GM12878 (cell line): ENCODE measurements at regions not wholly inside any gene's neighbourhood (a gene's known extent, or its start where the extent isn't known, plus 50 kb on each side); places are given as distances from the start of the nearest gene placed in this dataset.

Experiments
- ATAC-seq: fragments of 200-7000 bp; cut with Tn5 transposase; 3 replicates; pipeline ENCODE4 v1.9.1; 2020; ENCODE audit warnings: mild to moderate bottlenecking, moderate library complexity
- BruUV-seq: library from RNA; stranded (reverse); fragments of 400-500 nt; replicated peaks from 2 replicates; lab custom pipeline; 2021; lab: Mats Ljungman, UMichigan
- CTCF ChIA-PET: fragments of 300-600 bp; sonication (Branson Sonifier 250); formaldehyde crosslinking; extraction: SDS; loops from one replicate; lab custom pipeline; 2021; ENCODE audit warnings: inconsistent platforms; lab: Yijun Ruan, JAX
- POLR2A ChIA-PET: fragments of 350-600 bp; formaldehyde crosslinking; extraction: SDS; loops from one replicate; lab custom pipeline; 2021; ENCODE audit warnings: inconsistent platforms; lab: Charles Lee
- RAD21 ChIA-PET: fragments of 300-600 bp; sonication (Branson Sonifier 250); formaldehyde crosslinking; loops from one replicate; lab custom pipeline; 2023; ENCODE audit warnings: antibody characterized with exemption; ENCODE audit not compliant: unreplicated experiment; lab: Charles Lee
- SMC1A ChIA-PET: fragments of 300-600 bp; sonication (Branson Sonifier 250); formaldehyde crosslinking; loops from one replicate; lab custom pipeline; 2023; ENCODE audit not compliant: unreplicated experiment, uncharacterized antibody; lab: Charles Lee
- DNase-seq: peaks from one replicate; pipeline ENCODE4 v3.0.0-alpha.2; 2011; ENCODE audit warnings: low read depth, low spot score
- FAIRE-seq: peaks from 3 replicates; lab custom pipeline; 2011; peaks lifted over from hg19 to GRCh38; lab: Jason Lieb, UNC
- H2AFZ ChIP-seq: 2 replicates; pipeline ENCODE4 v1.6.0; 2011; ENCODE audit warnings: low read depth, low read length, control low read depth; ENCODE audit not compliant: control insufficient read depth
- H3K27ac ChIP-seq: 2 replicates; pipeline ENCODE4 v1.5.1; 2011; ENCODE audit warnings: control low read depth; ENCODE audit not compliant: control insufficient read depth, insufficient read depth
- H3K27me3 ChIP-seq, 2 experiments: replicated peaks in 1 of 2; 2 replicates each; pipeline versions ENCODE4 v1.6.0 to v1.6.1; 2011; ENCODE audit warnings: low read length in 1 of 2; ENCODE audit not compliant: control insufficient read depth in 2 of 2, insufficient read depth in 2 of 2
- H3K36me3 ChIP-seq, 2 experiments: 2 replicates each; pipeline ENCODE4 v1.5.1; 2011; ENCODE audit warnings: low read length in 1 of 2; ENCODE audit not compliant: control insufficient read depth in 2 of 2, insufficient read depth in 2 of 2
- H3K4me1 ChIP-seq: 2 replicates; pipeline ENCODE4 v1.6.1; 2011; ENCODE audit warnings: mild to moderate bottlenecking, low read length, moderate library complexity, mixed read lengths; ENCODE audit not compliant: control insufficient read depth, insufficient read depth
- H3K4me2 ChIP-seq: 2 replicates; pipeline ENCODE4 v1.6.0; 2011; ENCODE audit warnings: control low read depth; ENCODE audit not compliant: control insufficient read depth, insufficient read depth
- H3K4me3 ChIP-seq: fragments of 200-600 bp; sonication (generic); 2 replicates; pipeline ENCODE4 v1.5.1; 2016
- H3K79me2 ChIP-seq: 2 replicates; pipeline ENCODE4 v1.6.0; 2011; ENCODE audit warnings: low read length; ENCODE audit not compliant: control insufficient read depth, insufficient read depth
- H3K9ac ChIP-seq: 2 replicates; pipeline ENCODE4 v1.8.0; 2011; ENCODE audit warnings: low read length, control low read depth, mixed read lengths; ENCODE audit not compliant: control insufficient read depth, insufficient read depth
- H3K9me3 ChIP-seq: replicated peaks from 3 replicates; pipeline ENCODE4 v1.5.1; 2011; ENCODE audit warnings: mild to moderate bottlenecking, low read length; ENCODE audit not compliant: control insufficient read depth, insufficient read depth
- H4K20me1 ChIP-seq: 2 replicates; pipeline ENCODE4 v1.6.0; 2011; ENCODE audit not compliant: control insufficient read depth, insufficient read depth
- CREM ChIP-seq: IDR thresholded peaks from 2 replicates; pipeline ENCODE4 v1.6.1; 2014; ENCODE audit warnings: antibody characterized with exemption, low read depth
- IRF4 ChIP-seq: IDR thresholded peaks from 2 replicates; pipeline ENCODE4 v1.6.1; 2011; ENCODE audit warnings: low read depth, low read length
- NRF1 ChIP-seq: conservative IDR thresholded peaks from 2 replicates; pipeline ENCODE4 v1.6.1; 2011; ENCODE audit warnings: mild to moderate bottlenecking, low read depth, low read length, improper control_type of control experiment
- RAD51 ChIP-seq: fragments of 450-650 bp; IDR thresholded peaks from 2 replicates; pipeline ENCODE4 v1.6.1; 2016; ENCODE audit warnings: moderate library complexity, mild to moderate bottlenecking, inconsistent platforms
- RUNX3 ChIP-seq: IDR thresholded peaks from 2 replicates; pipeline ENCODE4 v1.6.1; 2012; ENCODE audit warnings: low read length, inconsistent platforms
- SMAD1 ChIP-seq: fragments of 450-650 bp; IDR thresholded peaks from 2 replicates; pipeline ENCODE4 v1.6.1; 2018; ENCODE audit warnings: mild to moderate bottlenecking, low read depth; ENCODE audit not compliant: partially characterized antibody
- TCF3 ChIP-seq: IDR thresholded peaks from 2 replicates; pipeline ENCODE4 v1.6.1; 2012; ENCODE audit warnings: low read depth, mild to moderate bottlenecking, low read length, borderline replicate concordance; ENCODE audit not compliant: insufficient read depth
- ZNF384 ChIP-seq: IDR thresholded peaks from 2 replicates; pipeline ENCODE4 v1.6.1; 2012; ENCODE audit warnings: low read depth, mild to moderate bottlenecking, low read length, improper control_type of control experiment, borderline replicate concordance
- WGBS: methylation state at CpG from one replicate; pipeline ENCODE4 v1.1.6; 2016; ENCODE audit warnings: low lambda C conversion rate; ENCODE audit not compliant: insufficient replicate concordance, insufficient coverage; ENCODE audit errors: missing lambda C conversion rate; 5-methylcytosine and 5-hydroxymethylcytosine counted together
- in situ Hi-C: fragments of 300-500 bp; cut with MboI; formaldehyde crosslinking; loops from 9 replicates; pipeline ENCODE4 v1.14.3; 2018; ENCODE audit warnings: mixed read lengths
- intact Hi-C: fragments of 100-400 bp; cut with micrococcal nuclease; formaldehyde crosslinking; loops from one replicate; pipeline ENCODE4 v1.14.2; 2022; ENCODE audit not compliant: unreplicated experiment
- TF ChIP-seq, protein P1 (sequence below): IDR thresholded peaks from 2 replicates; pipeline ENCODE4 v1.6.1; 2012; ENCODE audit warnings: improper control_type of control experiment, low read depth, low read length; ENCODE audit not compliant: insufficient replicate concordance

GRCh38 chr5:33235824-33236223 is 204.9 kb upstream of the TARS1 start:
- H3K79me2 ChIP-seq = no peaks in the 10 kb centered on the region
- peaks cover 11% of the 10 kb centered on the region for H3K4me1 ChIP-seq
- peak; percentile 49 for FAIRE-seq
- no peaks in the 10 kb centered on the region; the same call in 2 of the 3 replicates for H3K9me3 ChIP-seq
- TF ChIP-seq, protein P1, sequence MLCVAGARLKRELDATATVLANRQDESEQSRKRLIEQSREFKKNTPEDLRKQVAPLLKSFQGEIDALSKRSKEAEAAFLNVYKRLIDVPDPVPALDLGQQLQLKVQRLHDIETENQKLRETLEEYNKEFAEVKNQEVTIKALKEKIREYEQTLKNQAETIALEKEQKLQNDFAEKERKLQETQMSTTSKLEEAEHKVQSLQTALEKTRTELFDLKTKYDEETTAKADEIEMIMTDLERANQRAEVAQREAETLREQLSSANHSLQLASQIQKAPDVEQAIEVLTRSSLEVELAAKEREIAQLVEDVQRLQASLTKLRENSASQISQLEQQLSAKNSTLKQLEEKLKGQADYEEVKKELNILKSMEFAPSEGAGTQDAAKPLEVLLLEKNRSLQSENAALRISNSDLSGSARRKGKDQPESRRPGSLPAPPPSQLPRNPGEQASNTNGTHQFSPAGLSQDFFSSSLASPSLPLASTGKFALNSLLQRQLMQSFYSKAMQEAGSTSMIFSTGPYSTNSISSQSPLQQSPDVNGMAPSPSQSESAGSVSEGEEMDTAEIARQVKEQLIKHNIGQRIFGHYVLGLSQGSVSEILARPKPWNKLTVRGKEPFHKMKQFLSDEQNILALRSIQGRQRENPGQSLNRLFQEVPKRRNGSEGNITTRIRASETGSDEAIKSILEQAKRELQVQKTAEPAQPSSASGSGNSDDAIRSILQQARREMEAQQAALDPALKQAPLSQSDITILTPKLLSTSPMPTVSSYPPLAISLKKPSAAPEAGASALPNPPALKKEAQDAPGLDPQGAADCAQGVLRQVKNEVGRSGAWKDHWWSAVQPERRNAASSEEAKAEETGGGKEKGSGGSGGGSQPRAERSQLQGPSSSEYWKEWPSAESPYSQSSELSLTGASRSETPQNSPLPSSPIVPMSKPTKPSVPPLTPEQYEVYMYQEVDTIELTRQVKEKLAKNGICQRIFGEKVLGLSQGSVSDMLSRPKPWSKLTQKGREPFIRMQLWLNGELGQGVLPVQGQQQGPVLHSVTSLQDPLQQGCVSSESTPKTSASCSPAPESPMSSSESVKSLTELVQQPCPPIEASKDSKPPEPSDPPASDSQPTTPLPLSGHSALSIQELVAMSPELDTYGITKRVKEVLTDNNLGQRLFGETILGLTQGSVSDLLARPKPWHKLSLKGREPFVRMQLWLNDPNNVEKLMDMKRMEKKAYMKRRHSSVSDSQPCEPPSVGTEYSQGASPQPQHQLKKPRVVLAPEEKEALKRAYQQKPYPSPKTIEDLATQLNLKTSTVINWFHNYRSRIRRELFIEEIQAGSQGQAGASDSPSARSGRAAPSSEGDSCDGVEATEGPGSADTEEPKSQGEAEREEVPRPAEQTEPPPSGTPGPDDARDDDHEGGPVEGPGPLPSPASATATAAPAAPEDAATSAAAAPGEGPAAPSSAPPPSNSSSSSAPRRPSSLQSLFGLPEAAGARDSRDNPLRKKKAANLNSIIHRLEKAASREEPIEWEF = no peak
- peak; percentile 66 for TF ChIP-seq RUNX3
- no peak for TF ChIP-seq IRF4
- no peak for TF ChIP-seq SMAD1
- TF ChIP-seq ZNF384 = no peak
- no peak for TF ChIP-seq RAD51
- no peak for TF ChIP-seq TCF3
- TF ChIP-seq CREM = no peak
- no peak for TF ChIP-seq NRF1
- TF ChIP-seq, all 136 proteins: peak for 1
- in situ Hi-C loops = no loop called here
- CTCF ChIA-PET = no interaction called here
- Histone ChIP-seq H3K4me2 (peak overlapping the region; percentile 62), H4K20me1 (no peaks in the 10 kb centered on the region), H3K27ac (no peak overlapping the region), H3K9ac (no peak overlapping the region), H2AFZ (peak overlapping the region; percentile 1; the same call in 1 of the 2 replicates), H3K4me3 (no peak overlapping the region), H3K36me3 (no peaks in the 10 kb centered on the region), H3K27me3 (no peaks in the 10 kb centered on the region)
- POLR2A ChIA-PET = no interaction called here
- no TSS peak for BruUV-seq
- RAD21 ChIA-PET = no interaction called here
- ATAC-seq = peak; percentile 66
- SMC1A ChIA-PET = no interaction called here
- 49% methylated on average over 4 of the region's 4 CpGs for WGBS
- intact Hi-C loops = no loop called here
- DNase-seq = peak; percentile 15
